ENCODE measurements at regions not wholly inside any gene's neighbourhood (a gene's known extent, or its start where the extent isn't known, plus 50 kb on each side); places are given as distances from the start of the nearest gene placed in this dataset.

DNA sequence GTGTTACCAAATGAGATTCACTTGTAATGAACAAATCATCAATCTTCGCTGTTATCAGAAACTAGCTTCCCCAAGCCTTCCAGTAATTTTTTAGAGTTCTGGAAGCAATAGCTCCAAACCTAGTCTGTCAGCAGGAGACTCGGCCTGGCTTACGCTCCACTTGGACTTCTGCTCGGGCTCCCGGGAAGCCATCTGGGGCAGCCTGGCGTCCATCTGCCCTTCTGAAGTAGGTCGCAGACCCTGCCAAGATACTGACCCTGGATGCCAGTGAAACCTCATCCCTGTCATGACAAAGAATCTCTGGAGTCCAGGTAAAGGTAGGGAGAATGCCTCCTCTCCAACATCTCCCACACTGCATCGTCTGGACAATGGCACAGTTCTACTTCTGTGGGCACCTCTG is 493.8 kb upstream of the ZFP42 start:
- TF ChIP-seq, protein P1, sequence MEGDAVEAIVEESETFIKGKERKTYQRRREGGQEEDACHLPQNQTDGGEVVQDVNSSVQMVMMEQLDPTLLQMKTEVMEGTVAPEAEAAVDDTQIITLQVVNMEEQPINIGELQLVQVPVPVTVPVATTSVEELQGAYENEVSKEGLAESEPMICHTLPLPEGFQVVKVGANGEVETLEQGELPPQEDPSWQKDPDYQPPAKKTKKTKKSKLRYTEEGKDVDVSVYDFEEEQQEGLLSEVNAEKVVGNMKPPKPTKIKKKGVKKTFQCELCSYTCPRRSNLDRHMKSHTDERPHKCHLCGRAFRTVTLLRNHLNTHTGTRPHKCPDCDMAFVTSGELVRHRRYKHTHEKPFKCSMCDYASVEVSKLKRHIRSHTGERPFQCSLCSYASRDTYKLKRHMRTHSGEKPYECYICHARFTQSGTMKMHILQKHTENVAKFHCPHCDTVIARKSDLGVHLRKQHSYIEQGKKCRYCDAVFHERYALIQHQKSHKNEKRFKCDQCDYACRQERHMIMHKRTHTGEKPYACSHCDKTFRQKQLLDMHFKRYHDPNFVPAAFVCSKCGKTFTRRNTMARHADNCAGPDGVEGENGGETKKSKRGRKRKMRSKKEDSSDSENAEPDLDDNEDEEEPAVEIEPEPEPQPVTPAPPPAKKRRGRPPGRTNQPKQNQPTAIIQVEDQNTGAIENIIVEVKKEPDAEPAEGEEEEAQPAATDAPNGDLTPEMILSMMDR (IDR thresholded peaks at IDR 0.05): no peak
- TF ChIP-seq POLR2A (IDR thresholded peaks at IDR 0.05): no peak
